PC-9 (cell line): ENCODE measurements at regions not wholly inside any gene's neighbourhood (a gene's known extent, or its start where the extent isn't known, plus 50 kb on each side); places are given as distances from the start of the nearest gene placed in this dataset.

Source experiments
- EZH2 ChIP-seq: fragments of 200-600 bp; sonication (generic); IDR thresholded peaks from 2 replicates; pipeline ENCODE4 v1.8.0; 2017; ENCODE audit warnings: antibody characterized with exemption, low read depth
- TF ChIP-seq, protein P1 (sequence below): fragments of 200-600 bp; sonication (generic); conservative IDR thresholded peaks from 2 replicates; pipeline ENCODE4 v1.6.1; 2017; ENCODE audit warnings: mixed run types, antibody characterized with exemption, mild to moderate bottlenecking, moderate library complexity

DNA sequence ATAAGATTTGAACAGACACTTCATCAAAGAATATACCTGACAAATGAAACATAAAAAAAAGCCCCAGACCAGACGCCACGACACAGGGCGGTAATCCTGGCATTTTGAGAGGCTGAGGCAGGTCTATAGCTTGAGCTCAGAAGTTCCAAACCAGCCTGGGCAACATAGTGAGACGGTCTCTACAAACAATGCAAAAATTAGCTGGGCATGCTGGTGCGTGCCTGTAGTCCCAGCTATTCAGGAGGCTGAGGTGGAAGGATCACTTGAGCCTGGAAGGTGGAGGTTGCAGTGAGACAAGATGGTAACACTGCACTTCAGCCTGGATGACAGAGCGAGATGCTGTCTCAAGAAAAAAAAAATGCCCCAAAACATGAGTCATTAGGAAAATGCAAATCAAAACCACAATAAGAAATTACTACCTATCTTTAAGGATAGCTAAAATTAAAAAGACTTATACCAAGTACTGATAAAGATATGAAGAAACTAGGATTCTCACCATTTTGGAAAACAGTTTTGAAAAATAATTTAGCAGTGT lies 91.7 kb upstream of the GRAMD1B start:
- no peak for TF ChIP-seq EZH2
- TF ChIP-seq, protein P1, sequence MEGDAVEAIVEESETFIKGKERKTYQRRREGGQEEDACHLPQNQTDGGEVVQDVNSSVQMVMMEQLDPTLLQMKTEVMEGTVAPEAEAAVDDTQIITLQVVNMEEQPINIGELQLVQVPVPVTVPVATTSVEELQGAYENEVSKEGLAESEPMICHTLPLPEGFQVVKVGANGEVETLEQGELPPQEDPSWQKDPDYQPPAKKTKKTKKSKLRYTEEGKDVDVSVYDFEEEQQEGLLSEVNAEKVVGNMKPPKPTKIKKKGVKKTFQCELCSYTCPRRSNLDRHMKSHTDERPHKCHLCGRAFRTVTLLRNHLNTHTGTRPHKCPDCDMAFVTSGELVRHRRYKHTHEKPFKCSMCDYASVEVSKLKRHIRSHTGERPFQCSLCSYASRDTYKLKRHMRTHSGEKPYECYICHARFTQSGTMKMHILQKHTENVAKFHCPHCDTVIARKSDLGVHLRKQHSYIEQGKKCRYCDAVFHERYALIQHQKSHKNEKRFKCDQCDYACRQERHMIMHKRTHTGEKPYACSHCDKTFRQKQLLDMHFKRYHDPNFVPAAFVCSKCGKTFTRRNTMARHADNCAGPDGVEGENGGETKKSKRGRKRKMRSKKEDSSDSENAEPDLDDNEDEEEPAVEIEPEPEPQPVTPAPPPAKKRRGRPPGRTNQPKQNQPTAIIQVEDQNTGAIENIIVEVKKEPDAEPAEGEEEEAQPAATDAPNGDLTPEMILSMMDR: no peak
